ENCODE measurements at regions not wholly inside any gene's neighbourhood (a gene's known extent, or its start where the extent isn't known, plus 50 kb on each side); places are given as distances from the start of the nearest gene placed in this dataset.

DNA sequence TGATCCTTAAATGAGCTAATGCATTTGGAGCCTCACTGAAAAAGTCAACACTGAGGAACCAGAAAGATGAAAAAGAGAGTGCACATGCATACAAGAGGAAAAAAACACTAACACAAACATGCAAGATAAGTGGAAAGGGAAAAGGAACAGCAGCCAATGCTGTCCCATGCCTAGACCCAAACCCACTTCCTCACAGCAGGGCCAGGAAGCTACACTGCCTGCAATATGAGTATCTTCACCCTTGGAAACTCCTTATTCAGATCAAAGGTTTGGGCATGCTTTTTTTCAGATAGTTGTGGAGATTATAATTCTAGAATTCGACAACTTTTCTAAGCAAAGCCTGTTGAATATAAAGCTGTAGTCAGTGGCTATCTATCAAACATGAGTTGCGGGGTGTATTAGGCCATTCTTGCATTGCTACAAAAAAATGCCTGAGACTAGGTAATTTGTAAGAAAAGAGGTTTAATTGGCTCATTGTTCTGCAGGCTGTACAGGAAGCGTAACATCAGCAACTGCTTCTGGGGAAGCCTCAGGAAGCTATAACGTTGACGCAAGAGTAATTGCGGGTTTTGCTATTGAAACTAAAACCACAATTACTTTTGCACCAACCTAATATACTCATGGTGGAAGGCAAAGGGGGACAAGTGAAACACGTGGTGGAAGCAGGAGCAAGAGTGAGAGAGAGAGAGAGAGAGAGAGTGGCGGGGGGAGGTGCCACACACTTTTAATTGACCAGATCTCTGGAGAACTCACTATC lies 138.2 kb downstream of the MBD2 start:
- TF ChIP-seq CTCF (IDR thresholded peaks at IDR 0.05; ENCODE audit: insufficient read depth, low read length, poor library complexity, severe bottlenecking), result no peak
- no peak for TF ChIP-seq EZH2phosphoT487 (conservative IDR thresholded peaks at IDR 0.05; ENCODE audit: low read length)

All from SU-DHL-6 (cell line).